Gastroesophageal sphincter (tissue), 3 donors: ENCODE measurements at regions not wholly inside any gene's neighbourhood (a gene's known extent, or its start where the extent isn't known, plus 50 kb on each side); places are given as distances from the start of the nearest gene placed in this dataset.
"Not testable (repeated sequence)": the region's sequence is repeated elsewhere in the genome, so short reads cannot be mapped to it uniquely, and the experiment has no call there.

Experiments used
- CTCF ChIP-seq, 4 experiments: fragments of 200-600 bp in 2 of 4; fragments of 450-650 bp in 2 of 4; sonication (generic) in 1 of 4; IDR thresholded peaks; one replicate each; pipeline ENCODE4 v1.5.1; 2017 to 2019; ENCODE audit warnings: antibody characterized with exemption in 4 of 4, mild to moderate bottlenecking in 2 of 4, moderate library complexity in 2 of 4
- EP300 ChIP-seq: sonication (generic); formaldehyde crosslinking; IDR thresholded peaks from one replicate; pipeline ENCODE4 v1.6.1; 2017; ENCODE audit warnings: antibody characterized with exemption, mild to moderate bottlenecking
- POLR2A ChIP-seq, 2 donors: fragments of 450-650 bp; IDR thresholded peaks; one replicate each; pipeline ENCODE4 v1.6.1; 2017; ENCODE audit warnings: antibody characterized with exemption in 2 of 2, mild to moderate bottlenecking in 2 of 2, moderate library complexity in 1 of 2

GRCh38 chr22:10736879-10737278 lies 4791.1 kb upstream of the OR11H1 start:
- TF ChIP-seq CTCF (IDR thresholded peaks at IDR 0.05); POLR2A (IDR thresholded peaks at IDR 0.05); EP300: not testable (repeated sequence)
